T47D (cell line): ENCODE measurements at regions not wholly inside any gene's neighbourhood (a gene's known extent, or its start where the extent isn't known, plus 50 kb on each side); places are given as distances from the start of the nearest gene placed in this dataset.
"Not testable (repeated sequence)": the region's sequence is repeated elsewhere in the genome, so short reads cannot be mapped to it uniquely, and the experiment has no call there.

Source experiments
- DNase-seq, 2 experiments: peaks; one replicate each; pipeline versions ENCODE4 v3.0.0 to v3.0.0-alpha.2; 2011 to 2012; ENCODE audit warnings: low read depth in 1 of 2, low spot score in 1 of 2
- JUND ChIP-seq: IDR thresholded peaks from 2 replicates; pipeline ENCODE4 v1.6.1; 2012; ENCODE audit warnings: low read depth
- in situ Hi-C: cut with HindIII; loops from 2 replicates; pipeline ENCODE4 v1.10.0; 2016; ENCODE audit warnings: low sequenced_read_pairs, low pct_unique_long_range_greater_than_20kb

DNA sequence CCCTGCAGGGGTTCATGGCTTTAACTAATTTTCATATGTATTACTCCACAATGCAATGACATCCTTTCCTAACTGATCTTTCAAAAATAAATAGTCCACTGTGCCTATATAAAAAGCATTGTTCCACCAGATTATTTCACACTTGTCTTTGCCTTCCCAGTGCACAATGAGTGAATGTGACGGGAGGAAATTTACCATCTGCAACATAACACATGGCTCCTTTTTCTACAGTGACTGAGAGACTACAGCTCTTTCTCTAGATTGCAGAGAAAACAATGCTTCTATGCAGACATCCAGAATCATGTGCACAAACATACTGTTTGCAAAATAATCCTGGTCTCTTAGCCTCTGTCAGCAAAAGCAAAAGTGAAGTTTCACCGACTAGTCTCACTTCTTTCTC lies 483.7 kb upstream of the PIK3R1 start:
- in situ Hi-C loops = no loop called here
- TF ChIP-seq JUND = no peak
- DNase-seq = no peak

DNA sequence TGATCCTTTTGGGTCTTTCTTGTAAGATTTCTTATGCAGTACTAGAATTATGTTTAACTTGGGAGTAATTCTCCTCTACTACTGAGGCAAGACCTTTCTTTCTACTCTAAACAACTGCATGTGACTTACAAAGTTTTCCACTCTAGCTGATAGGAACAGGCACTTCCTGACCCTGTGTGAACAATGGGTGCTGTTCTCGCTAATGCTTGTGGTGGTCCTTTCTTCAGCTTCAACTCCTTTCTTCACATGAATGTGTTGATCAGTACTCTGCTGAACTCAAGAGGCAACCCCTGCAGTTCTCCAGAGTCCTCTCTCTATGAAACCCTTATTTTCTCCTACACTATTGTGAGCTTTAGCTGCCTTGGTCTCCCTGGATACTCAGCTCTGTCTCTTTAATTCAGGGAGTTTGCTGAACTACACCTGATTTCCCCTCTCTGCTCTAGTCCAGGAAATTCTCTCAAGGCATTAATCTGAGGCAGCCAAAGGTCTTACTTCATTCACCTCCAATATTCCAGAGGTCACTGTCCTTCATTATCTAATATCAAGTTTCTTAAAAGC lies 484.6 kb upstream of the PIK3R1 start:
- DNase-seq = no peak
- in situ Hi-C loops = no loop called here
- TF ChIP-seq JUND = no peak

DNA sequence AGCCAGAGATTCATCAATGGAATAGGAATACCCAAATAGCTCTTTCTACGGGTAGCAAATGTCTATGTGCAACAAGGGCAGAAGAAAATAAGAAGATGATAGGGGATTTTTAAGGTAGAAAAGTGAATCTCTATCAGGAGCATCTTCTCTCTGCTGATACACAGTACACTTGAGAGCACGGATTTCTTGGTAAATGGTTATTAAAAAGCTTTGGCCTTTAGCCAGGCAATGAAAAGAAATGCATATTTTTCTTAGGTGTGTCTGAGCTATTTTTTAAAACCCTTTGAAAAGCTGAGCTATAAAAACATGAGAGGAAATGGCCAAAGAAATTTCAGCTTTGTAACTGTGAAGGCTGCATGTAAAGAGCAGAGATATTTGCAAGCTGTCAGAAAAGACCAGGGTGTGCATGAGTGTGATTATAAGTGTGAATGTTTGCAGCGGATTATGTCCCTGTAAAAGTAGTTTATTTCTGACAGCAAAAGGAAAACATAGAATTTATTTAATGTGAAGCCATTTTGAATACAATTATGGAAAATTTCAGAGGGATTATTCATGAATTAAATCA lies 487.1 kb upstream of the PIK3R1 start:
- no peak for TF ChIP-seq JUND

DNA sequence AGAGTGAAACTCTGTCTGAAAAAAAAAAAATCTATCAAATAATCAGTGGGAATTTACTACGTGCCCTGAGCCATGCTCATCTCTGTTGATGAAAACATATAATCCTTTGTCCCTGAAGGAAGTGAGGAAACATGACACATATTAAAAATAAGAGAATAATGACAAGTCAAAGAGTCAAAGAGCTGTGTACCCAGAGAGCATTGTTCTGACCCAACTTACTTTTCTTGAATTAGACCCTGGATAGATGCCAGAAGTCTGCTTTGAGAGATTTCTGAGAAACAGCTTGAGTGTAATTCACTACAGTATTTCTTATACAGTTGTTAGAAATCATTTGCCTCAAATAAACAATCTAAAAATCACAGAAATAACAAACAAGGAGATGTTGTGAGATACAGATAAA lies 490.0 kb upstream of the PIK3R1 start:
- no peak for DNase-seq
- TF ChIP-seq JUND = no peak
- in situ Hi-C loops = no loop called here

More for the DNA sequence above, 487.1 kb upstream of the PIK3R1 start:
- in situ Hi-C loops = no loop called here
- no peak for DNase-seq

DNA sequence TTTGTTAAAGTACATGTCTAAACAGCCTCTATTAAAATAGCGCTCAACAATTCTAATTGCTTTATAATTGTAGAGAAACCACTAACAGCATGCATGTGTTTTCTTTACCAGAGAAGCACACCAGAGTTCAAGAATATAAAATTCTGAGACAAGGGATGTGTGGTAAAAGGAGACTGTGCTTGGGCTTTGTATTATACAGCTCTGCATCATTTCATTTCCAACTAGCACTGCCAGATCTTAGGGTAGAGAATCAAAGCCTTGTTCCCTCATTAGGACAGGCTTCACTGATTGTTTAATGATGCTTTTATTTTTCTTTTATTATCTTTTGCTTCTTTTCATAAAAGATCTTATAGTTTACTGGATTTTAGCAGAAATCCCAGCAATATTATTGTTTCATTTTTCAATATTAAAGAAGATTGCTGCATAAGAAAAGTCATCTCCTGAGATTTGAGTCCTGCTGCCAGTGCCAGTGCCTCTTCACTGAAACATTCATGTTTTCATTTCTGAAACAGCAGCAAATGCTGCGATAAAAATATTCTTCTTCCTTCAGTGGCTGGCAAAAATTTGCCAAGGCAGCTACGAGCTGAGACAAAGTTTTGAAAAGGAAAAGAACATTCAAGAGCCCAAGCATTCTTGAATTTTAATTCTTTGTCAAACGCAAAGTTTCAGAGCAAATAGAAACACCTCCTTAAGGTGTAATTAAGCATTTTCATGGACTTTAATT lies 491.0 kb upstream of the PIK3R1 start:
- in situ Hi-C loops = no loop called here
- no peak for DNase-seq
- TF ChIP-seq JUND = no peak

DNA sequence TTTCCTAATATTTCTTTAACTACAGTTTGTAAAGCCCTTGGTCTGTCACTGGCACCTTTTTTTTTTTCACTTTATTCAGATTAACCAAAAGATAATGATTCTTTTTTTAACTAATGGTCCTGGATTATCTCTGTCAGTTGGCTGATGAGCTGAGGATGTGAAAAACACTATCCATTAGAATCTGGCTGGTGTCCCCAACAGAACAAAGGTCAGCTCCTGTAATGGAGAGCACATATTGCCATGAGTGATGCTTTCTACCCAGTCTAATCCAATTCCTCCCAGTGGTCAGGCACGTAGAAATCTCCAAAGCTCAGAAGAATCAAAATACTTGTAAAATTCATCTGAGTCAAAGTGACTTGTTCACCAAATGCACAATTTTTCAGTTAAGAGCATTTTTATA lies 491.7 kb upstream of the PIK3R1 start:
- in situ Hi-C loops = no loop called here

DNA sequence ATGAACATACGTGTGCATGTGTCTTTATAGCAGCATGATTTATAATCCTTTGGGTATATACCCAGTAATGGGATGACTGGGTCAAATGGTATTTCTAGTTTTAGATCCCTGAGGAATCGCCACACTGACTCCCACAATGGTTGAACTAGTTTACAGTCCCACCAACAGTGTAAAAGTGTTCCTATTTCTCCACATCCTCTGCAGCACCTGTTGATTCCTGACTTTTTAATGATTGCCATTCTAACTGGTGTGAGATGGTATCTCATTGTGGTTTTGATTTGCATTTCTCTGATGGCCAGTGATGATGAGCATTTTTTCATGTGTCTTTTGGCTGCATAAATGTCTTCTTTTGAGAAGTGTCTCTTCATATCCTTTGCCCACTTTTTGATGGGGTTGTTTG lies 493.0 kb upstream of the PIK3R1 start:
- in situ Hi-C loops, DNase-seq: not testable (repeated sequence)

More for the DNA sequence above, 491.7 kb upstream of the PIK3R1 start:
- TF ChIP-seq JUND = no peak
- DNase-seq = no peak

DNA sequence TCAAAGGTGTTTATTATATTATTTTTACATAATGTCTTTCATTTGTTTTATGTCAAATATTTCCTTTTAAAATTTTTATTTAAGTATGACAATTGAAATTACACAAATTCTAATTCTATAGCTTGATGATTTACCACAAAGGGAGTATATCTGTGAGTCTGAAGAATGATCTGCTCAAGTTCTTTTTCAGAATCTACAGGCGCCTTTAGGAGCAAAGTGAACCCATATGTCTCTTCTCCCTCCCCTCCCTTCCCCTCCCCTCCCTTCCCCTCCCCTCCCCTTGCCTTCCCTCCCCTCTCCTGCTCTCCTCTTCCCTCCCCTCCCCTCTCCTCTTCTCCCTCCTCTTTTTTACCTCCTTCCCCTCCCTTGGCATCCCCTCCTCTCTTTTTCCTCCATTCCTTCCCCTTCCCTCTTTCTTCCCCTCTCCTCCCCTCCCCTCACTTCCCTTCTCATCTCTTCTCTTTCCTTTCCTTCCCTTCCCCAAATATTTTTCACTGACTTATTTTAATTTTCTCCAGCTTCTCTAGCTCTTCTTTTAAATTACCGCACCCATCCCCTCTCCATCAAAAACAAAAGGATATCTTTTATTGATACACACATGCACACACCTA lies 495.3 kb upstream of the PIK3R1 start:
- no peak for DNase-seq
- in situ Hi-C loops = no loop called here
- no peak for TF ChIP-seq JUND

DNA sequence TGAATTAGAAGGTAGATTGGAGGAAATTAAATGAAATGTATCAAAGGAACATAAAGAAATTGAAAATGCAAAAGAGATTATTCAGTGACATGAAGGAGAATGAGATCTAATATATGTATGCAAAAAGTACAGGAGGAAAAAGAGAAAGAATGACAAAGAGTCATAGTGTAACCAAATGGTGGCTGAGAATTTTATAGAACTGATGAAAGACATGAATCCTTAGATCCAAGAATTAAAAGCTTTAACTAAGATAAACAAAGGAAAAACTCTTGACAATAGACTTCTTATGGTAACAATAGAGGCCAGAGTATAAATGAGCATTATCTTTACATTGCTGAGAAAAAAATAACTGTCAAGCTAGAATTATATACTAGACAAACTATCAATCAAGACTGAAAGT lies 505.4 kb upstream of the CD180 start:
- in situ Hi-C loops = no loop called here
- DNase-seq = no peak
- no peak for TF ChIP-seq JUND

DNA sequence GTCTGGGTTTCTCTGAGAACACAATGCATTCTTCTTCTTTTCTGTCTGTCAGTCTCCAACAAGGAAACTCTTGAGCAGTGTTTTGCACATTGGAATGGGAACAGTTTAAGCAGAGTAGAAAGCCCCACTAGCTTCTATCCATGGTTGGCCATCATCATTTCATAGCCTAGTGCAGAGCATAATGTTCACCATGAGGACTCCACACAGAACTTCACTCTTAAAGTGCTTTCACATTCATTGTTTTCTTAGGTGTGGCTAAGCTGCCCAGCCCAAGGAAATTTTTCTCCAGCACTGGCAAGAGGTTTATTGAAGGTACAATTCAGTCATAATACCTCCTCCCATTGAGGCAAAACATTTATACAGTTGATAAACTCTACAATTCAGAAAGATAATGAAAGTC lies 503.0 kb upstream of the CD180 start:
- DNase-seq = no peak
- TF ChIP-seq JUND = no peak

DNA sequence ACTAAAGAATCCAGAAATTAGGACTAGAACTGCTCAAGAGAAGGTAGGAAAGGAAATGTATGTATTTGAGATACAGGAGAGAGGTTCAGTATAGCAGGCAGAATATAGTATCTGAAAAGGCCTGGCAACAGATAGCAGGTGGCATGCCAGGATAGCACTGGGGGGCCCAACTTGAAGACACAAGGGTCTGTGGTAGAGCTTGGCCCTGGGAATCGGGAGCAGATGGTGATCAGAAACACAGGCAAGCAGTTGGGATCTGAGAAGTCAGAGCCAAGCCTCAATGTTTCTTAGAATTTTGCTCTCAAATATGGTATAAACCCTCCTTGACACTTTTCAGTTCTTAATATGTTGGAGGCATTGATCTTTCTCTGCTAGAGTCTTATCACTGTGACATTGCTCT lies 499.8 kb upstream of the CD180 start:
- no peak for DNase-seq
- TF ChIP-seq JUND = no peak
- in situ Hi-C loops = no loop called here

More for the DNA sequence above, 503.0 kb upstream of the CD180 start:
- in situ Hi-C loops = no loop called here

DNA sequence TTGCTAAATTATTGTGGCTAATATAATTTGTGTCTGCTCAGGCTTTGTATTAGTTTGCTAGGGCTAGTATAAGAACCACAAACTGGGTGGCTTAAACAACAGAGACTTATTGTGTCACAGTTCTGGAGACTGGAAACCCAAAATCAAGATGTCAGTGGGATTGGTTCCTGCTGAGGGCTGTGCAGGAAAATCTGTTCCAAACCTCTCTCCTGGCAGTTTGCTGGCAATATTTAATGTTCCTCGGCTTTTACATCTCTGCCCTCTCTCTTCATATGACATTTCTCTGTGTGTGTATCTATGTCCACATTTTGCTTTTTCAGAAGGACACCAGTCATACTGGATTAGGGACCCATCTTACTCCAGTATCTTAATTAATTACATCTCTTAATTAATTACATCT lies 498.8 kb upstream of the CD180 start:
- no peak for DNase-seq
- in situ Hi-C loops = no loop called here
- no peak for TF ChIP-seq JUND

DNA sequence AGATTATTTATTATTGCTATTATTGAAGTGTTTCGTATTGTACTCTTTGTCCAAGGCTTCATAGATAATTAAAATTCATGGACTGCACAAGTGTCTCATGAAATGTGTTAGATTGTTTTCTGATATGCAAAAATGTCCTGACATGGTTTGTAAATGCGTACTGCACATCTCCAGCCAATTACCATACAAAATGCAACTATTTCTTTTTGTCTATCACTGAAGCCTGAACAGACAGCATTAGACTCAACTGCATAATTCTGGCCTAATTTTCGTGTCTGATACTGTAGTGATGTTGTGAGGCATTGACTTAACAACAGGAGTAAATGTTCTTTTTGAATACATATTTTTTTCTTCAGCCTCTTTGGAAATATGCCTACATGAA lies 498.2 kb upstream of the CD180 start:
- no peak for DNase-seq
- TF ChIP-seq JUND = no peak
- in situ Hi-C loops = no loop called here
